GM19467 (cell line): ENCODE measurements at regions not wholly inside any gene's neighbourhood (a gene's known extent, or its start where the extent isn't known, plus 50 kb on each side); places are given as distances from the start of the nearest gene placed in this dataset.
"Not testable (repeated sequence)": the region's sequence is repeated elsewhere in the genome, so short reads cannot be mapped to it uniquely, and the experiment has no call there.

Experiments used
- ATAC-seq: cut with Tn5 transposase; IDR thresholded peaks from one replicate; pipeline ENCODE4 v1.9.1; 2021; ENCODE audit warnings: mild to moderate bottlenecking, moderate library complexity; ENCODE audit not compliant: unreplicated experiment

- no peak for ATAC-seq
These were observed 170.3 kb downstream of the VEGFC start for GRCh38 chr4:176622251-176622948.

GRCh38 chr4:176624983-176625610, 167.6 kb downstream of the VEGFC start:
- not testable (repeated sequence) for ATAC-seq

- ATAC-seq, result no peak
These were observed 164.8 kb downstream of the VEGFC start for GRCh38 chr4:176627916-176628315.

GRCh38 chr4:176631611-176632010, 161.1 kb downstream of the VEGFC start:
- ATAC-seq, result no peak
